ENCODE measurements at regions not wholly inside any gene's neighbourhood (a gene's known extent, or its start where the extent isn't known, plus 50 kb on each side); places are given as distances from the start of the nearest gene placed in this dataset.
"Not testable (repeated sequence)": the region's sequence is repeated elsewhere in the genome, so short reads cannot be mapped to it uniquely, and the experiment has no call there.

DNA sequence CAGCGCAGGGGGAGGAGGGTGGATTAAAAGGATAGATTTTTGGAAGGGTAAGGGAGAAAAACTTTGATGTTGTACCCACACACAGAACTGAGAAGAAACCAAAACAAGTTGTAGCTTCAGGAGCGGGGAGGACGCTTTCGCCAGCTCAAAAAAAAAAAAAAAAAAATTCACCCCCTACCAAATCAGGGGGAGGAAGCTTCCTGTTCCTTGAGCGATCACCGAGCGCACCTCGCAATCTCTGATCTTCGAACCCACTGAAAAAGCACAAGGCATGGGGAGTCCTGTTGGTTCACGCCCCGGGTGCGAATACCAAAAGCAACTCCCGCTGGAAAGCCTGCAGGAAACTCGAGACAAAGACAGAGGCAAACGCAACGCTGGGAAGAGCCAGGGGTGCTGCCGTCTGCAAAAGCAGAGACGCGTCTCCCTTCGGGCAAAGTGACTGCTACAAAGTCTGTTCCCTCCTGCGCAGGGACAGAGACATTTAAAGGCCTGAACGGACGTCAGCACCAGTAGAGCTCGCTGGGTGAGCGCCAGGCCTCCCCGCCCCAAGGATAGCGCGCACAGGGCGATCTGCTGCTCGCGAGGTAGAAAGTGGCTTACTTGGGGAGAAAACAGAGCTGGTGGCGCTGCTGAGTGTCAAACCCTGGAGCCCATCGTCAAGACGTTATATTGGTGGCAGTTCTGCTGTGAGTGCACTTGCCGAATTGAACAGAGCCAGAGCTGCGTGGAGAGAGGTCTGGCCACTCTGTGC is 190.4 kb downstream of the USP22 start:
- no peak overlapping the region for H3K4me3 ChIP-seq
- no peaks in the 10 kb centered on the region for H3K36me3 ChIP-seq (ENCODE audit: insufficient read depth, low read length)
- H3K9ac ChIP-seq (ENCODE audit: insufficient read length): peak overlapping the region; percentile 62
- TF ChIP-seq EZH2 (IDR thresholded peaks at IDR 0.05): no peak
- no peak for TF ChIP-seq POLR2AphosphoS5 (IDR thresholded peaks at IDR 0.05; ENCODE audit: borderline replicate concordance, low read depth, low read length)
- no peak for TF ChIP-seq FOXP2 (optimal IDR thresholded peaks at IDR 0.05; ENCODE audit: control extremely low read depth, extremely low read length, insufficient read depth)
- no peak for DNase-seq (ENCODE audit: low read depth, low spot score)
- H3K9me3 ChIP-seq (ENCODE audit: low read depth, low read length): no peaks in the 10 kb centered on the region
- H3K27ac ChIP-seq: no peak overlapping the region

- no peaks in the 10 kb centered on the region for H3K36me3 ChIP-seq (ENCODE audit: insufficient read depth, low read length)
- peak overlapping the region; percentile 5 for H3K9ac ChIP-seq (ENCODE audit: insufficient read length)
- DNase-seq (ENCODE audit: low read depth, low spot score): no peak
- no peak overlapping the region for H3K27ac ChIP-seq
- H3K9me3 ChIP-seq (ENCODE audit: low read depth, low read length): no peaks in the 10 kb centered on the region
- H3K4me3 ChIP-seq: no peak overlapping the region
- TF ChIP-seq EZH2 (IDR thresholded peaks at IDR 0.05) (no peak), FOXP2 (optimal IDR thresholded peaks at IDR 0.05; ENCODE audit: control extremely low read depth, extremely low read length, insufficient read depth) (no peak), POLR2AphosphoS5 (IDR thresholded peaks at IDR 0.05; ENCODE audit: borderline replicate concordance, low read depth, low read length) (no peak)
Measured at GRCh38 chr17:20852990-20853370, 189.8 kb downstream of the USP22 start.

DNA sequence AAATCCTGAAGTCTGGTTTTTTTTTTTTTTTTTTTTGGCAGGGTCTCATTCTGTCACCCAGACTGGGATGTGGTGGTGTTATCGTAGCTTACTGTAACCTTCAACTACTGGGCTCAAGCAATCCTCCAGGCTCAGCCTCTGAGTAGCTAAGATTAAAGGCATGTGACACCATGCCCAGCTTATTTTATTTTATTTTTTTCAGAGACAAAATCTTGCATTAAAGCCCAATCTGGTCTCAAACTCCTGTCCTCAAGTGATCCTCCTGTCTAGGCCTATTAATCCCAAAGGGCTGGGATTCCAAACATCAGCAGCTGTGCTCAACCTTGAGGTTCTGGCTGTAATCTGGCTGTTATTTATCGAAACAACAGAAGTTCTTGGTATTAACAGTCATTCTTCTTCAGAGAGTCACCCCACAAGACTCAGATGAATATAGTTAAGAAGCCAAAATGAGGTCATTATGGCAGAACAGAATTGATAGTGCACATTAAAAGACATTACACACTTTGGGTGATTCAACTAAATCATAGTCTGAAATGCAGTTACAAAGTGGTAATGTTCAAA is 186.8 kb downstream of the USP22 start:
- not testable (repeated sequence) for H3K36me3 ChIP-seq (ENCODE audit: insufficient read depth, low read length); H3K27ac ChIP-seq; H3K9me3 ChIP-seq (ENCODE audit: low read depth, low read length); DNase-seq (ENCODE audit: low read depth, low spot score); H3K4me3 ChIP-seq; H3K9ac ChIP-seq (ENCODE audit: insufficient read length)

GRCh38 chr17:20866444-20867209 is 176.2 kb downstream of the USP22 start:
- not testable (repeated sequence) for H3K36me3 ChIP-seq (ENCODE audit: insufficient read depth, low read length); H3K4me3 ChIP-seq; H3K9me3 ChIP-seq (ENCODE audit: low read depth, low read length); DNase-seq (ENCODE audit: low read depth, low spot score); H3K27ac ChIP-seq; H3K9ac ChIP-seq (ENCODE audit: insufficient read length)

GRCh38 chr17:20867436-20867937 is 175.3 kb downstream of the USP22 start:
- not testable (repeated sequence) for H3K36me3 ChIP-seq (ENCODE audit: insufficient read depth, low read length); H3K9ac ChIP-seq (ENCODE audit: insufficient read length); H3K9me3 ChIP-seq (ENCODE audit: low read depth, low read length); H3K4me3 ChIP-seq; DNase-seq (ENCODE audit: low read depth, low spot score); H3K27ac ChIP-seq

DNA sequence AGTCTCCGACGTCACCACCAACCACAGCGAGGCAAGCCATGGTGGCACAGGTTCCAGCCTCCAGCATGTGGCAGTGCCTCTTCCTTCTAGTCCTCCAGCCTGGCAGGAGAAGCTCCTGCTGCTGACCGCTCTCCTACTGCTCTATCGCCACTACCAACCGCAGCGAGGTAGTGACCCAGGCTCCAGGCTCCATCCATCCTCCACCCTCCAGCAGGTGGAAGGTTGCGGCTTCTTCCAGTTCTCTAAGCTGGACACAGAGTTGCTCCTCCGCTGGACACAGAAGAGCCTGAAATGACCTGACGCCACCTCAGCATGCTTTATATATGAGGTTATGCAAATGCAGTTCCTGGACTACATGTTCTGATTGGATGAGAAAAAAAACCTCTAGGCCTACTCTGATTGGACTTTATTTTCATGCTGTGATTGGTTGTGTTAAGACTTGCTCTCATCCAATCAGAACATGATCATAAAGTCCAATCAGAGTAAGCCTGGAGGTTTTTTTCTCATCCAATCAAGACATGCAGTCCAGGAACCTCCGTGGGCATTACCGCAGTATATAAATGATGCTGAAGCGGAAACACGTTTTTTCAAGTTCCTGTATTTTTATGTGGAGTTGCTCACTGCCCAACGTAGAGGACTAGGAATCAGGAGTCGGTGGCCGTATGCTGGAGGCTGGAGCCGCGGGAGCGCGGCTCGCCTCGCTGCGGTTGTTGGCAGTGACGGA is 174.7 kb downstream of the USP22 start:
- H3K4me3 ChIP-seq; H3K36me3 ChIP-seq (ENCODE audit: insufficient read depth, low read length); DNase-seq (ENCODE audit: low read depth, low spot score); H3K9me3 ChIP-seq (ENCODE audit: low read depth, low read length); H3K9ac ChIP-seq (ENCODE audit: insufficient read length); H3K27ac ChIP-seq: not testable (repeated sequence)

DNA sequence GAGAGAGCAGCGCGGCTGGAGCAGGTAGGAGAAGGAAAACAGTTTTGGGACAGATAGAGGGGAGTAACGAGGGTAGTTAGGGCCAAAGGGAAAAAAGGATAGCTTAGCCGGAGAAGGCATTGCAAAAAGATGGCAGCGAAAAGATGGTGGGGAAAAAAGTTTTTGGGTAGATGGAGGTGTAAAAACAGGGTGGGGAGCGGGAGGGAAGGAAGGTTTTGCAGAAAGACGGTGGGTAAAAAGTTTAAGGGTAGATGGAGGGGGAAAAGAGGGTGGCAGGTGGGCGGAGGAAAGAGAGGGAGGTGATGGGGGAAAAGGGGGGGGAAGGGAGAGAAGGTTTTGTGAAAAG is 174.2 kb downstream of the USP22 start:
- not testable (repeated sequence) for H3K9ac ChIP-seq (ENCODE audit: insufficient read length); H3K4me3 ChIP-seq; H3K9me3 ChIP-seq (ENCODE audit: low read depth, low read length); H3K36me3 ChIP-seq (ENCODE audit: insufficient read depth, low read length); DNase-seq (ENCODE audit: low read depth, low spot score); H3K27ac ChIP-seq

DNA sequence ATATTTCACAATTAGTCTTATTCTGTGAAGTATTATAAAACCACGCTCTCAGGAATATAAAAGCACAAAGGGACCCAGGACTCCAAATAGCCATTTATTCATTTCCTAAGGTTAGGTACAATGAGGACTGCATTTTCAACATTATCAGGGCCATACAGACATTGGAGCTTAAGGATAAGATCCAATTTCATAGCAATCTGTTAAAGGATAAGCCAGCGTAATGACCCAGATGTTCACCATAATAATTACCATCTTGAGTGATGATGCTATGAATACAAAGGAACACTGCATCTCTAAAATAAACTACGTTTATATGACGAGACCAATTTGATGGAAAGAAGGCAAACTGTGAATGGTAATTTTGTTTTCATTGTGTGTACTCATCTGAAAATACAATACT is 169.6 kb downstream of the USP22 start:
- DNase-seq (ENCODE audit: low read depth, low spot score); H3K9ac ChIP-seq (ENCODE audit: insufficient read length); H3K9me3 ChIP-seq (ENCODE audit: low read depth, low read length); H3K27ac ChIP-seq; H3K36me3 ChIP-seq (ENCODE audit: insufficient read depth, low read length); H3K4me3 ChIP-seq: not testable (repeated sequence)

GRCh38 chr17:20873688-20874328 is 169.0 kb downstream of the USP22 start:
- not testable (repeated sequence) for H3K9ac ChIP-seq (ENCODE audit: insufficient read length); H3K27ac ChIP-seq; H3K4me3 ChIP-seq; H3K9me3 ChIP-seq (ENCODE audit: low read depth, low read length); DNase-seq (ENCODE audit: low read depth, low spot score); H3K36me3 ChIP-seq (ENCODE audit: insufficient read depth, low read length)

DNA sequence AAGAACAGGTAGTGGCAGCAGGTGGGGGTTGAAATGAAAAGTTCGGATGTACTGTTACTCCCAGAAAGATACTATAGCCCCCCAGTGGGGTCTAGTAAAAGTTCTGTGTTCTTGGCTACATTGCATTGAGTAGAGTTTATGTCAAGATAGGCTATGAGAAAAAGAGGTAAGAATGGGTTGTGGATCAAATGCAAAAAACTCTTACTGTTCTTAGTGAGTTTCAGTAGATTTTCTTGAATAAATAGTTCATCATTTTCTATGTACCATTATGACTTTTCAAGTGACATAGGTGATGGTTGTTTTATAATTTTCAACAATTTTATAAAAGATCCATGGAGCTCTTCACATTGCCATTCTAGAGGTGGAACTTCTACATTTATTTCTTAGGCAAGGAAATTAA is 165.4 kb downstream of the USP22 start:
- H3K9me3 ChIP-seq (ENCODE audit: low read depth, low read length); H3K36me3 ChIP-seq (ENCODE audit: insufficient read depth, low read length); H3K27ac ChIP-seq; H3K9ac ChIP-seq (ENCODE audit: insufficient read length); DNase-seq (ENCODE audit: low read depth, low spot score); H3K4me3 ChIP-seq: not testable (repeated sequence)

Measured in SK-N-MC (cell line).